ENCODE measurements at regions not wholly inside any gene's neighbourhood (a gene's known extent, or its start where the extent isn't known, plus 50 kb on each side); places are given as distances from the start of the nearest gene placed in this dataset.

GRCh38 chr2:198312596-198313483, 508.4 kb downstream of the PLCL1 start:
- H3K27me3 ChIP-seq = peaks cover 0 to 32% (median 8%) of the 10 kb centered on the region in 3 donors
- H3K27ac ChIP-seq = no peak overlapping the region
- WGBS, 5 donors = 27 to 42% (median 33%) methylated on average over 11 of the region's 11 CpGs
- no peak for DNase-seq
- no peak overlapping the region for H3K4me3 ChIP-seq
- no peak for TF ChIP-seq POLR2AphosphoS5 (IDR thresholded peaks at IDR 0.05)
- no peak for TF ChIP-seq POLR2A (IDR thresholded peaks at IDR 0.05)
- no peak for TF ChIP-seq EP300 (IDR thresholded peaks at IDR 0.05)
- H3K9me3 ChIP-seq = no peaks in the 10 kb centered on the region
- peaks cover 0 to 7% (median 0%) of the 10 kb centered on the region in 4 donors for H3K4me1 ChIP-seq
- intact Hi-C loops (cut with DNase I; ENCODE audit: low total_unique reads) = loop anchor here (10.0 kb wide), 1 partner anchor 1172 kb away; no protein-coding TSS in a partner anchor
- H3K36me3 ChIP-seq = no peaks in the 10 kb centered on the region

GRCh38 chr2:198311020-198311419, 506.6 kb downstream of the PLCL1 start:
- no peak overlapping the region for H3K27ac ChIP-seq
- 51 to 76% (median 60%) methylated on average over 5 of the region's 5 CpGs for WGBS, 5 donors
- TF ChIP-seq EP300 (IDR thresholded peaks at IDR 0.05) (no peak), POLR2AphosphoS5 (IDR thresholded peaks at IDR 0.05) (no peak), CTCF (IDR thresholded peaks at IDR 0.05) (no peak), POLR2A (IDR thresholded peaks at IDR 0.05) (no peak)
- H3K36me3 ChIP-seq = no peaks in the 10 kb centered on the region
- H3K27me3 ChIP-seq = peaks cover 0 to 26% (median 8%) of the 10 kb centered on the region in 3 donors
- no peaks in the 10 kb centered on the region for H3K9me3 ChIP-seq
- intact Hi-C loops (cut with DNase I; ENCODE audit: low total_unique reads) = loop anchor here (10.0 kb wide), 1 partner anchor 1174 kb away; no protein-coding TSS in a partner anchor
- H3K4me1 ChIP-seq = peaks cover 0 to 7% (median 0%) of the 10 kb centered on the region in 4 donors
- no peak for DNase-seq
- H3K4me3 ChIP-seq = no peak overlapping the region

- H3K27ac ChIP-seq = no peak overlapping the region
- no peaks in the 10 kb centered on the region for H3K9me3 ChIP-seq
- WGBS, 5 donors = 3 to 8% (median 4%) methylated on average over 8 of the region's 8 CpGs
- DNase-seq = peak; percentile 40 to 78
- TF ChIP-seq CTCF (IDR thresholded peaks at IDR 0.05) (peak in 4 of 7 experiments; percentile 49 to 87 (median 67)), POLR2A (IDR thresholded peaks at IDR 0.05) (no peak), POLR2AphosphoS5 (IDR thresholded peaks at IDR 0.05) (no peak)
- intact Hi-C loops (cut with DNase I; ENCODE audit: low total_unique reads) = loop anchor here (10.0 kb wide), 1 partner anchor 1175 kb away; no protein-coding TSS in a partner anchor
- peaks cover 0 to 7% (median 0%) of the 10 kb centered on the region in 4 donors for H3K4me1 ChIP-seq
- H3K4me3 ChIP-seq = no peak overlapping the region
- H3K27me3 ChIP-seq = peaks cover 0 to 22% (median 8%) of the 10 kb centered on the region in 3 donors
- no peaks in the 10 kb centered on the region for H3K36me3 ChIP-seq
These were observed 505.4 kb downstream of the PLCL1 start for GRCh38 chr2:198309673-198310280.

GRCh38 chr2:198309081-198309480, 504.7 kb downstream of the PLCL1 start:
- H3K4me1 ChIP-seq = peaks cover 0 to 7% (median 0%) of the 10 kb centered on the region in 4 donors
- no peak overlapping the region for H3K27ac ChIP-seq
- no peaks in the 10 kb centered on the region for H3K9me3 ChIP-seq
- WGBS, 5 donors = 43 to 64% (median 52%) methylated on average over 1 of the region's 1 CpG
- no peaks in the 10 kb centered on the region for H3K36me3 ChIP-seq
- TF ChIP-seq CTCF (IDR thresholded peaks at IDR 0.05) (no peak), POLR2AphosphoS5 (IDR thresholded peaks at IDR 0.05) (no peak), EP300 (IDR thresholded peaks at IDR 0.05) (no peak), POLR2A (IDR thresholded peaks at IDR 0.05) (no peak)
- H3K27me3 ChIP-seq = peaks cover 0 to 22% (median 11%) of the 10 kb centered on the region in 3 donors
- no peak overlapping the region for H3K4me3 ChIP-seq
- intact Hi-C loops (cut with DNase I; ENCODE audit: low total_unique reads) = no loop called here
- no peak for DNase-seq

Measured in stomach (tissue), 8 donors.